ENCODE measurements at regions not wholly inside any gene's neighbourhood (a gene's known extent, or its start where the extent isn't known, plus 50 kb on each side); places are given as distances from the start of the nearest gene placed in this dataset.

- peak; percentile 5 for DNase-seq
These were observed 177.6 kb upstream of the SEMA3A start for GRCh38 chr7:84372155-84372621.

GRCh38 chr7:84370114-84370513 is 175.5 kb upstream of the SEMA3A start:
- DNase-seq = no peak

GRCh38 chr7:84368122-84368521 is 173.5 kb upstream of the SEMA3A start:
- DNase-seq = peak; percentile 20

- no peak for DNase-seq
These were observed 170.1 kb upstream of the SEMA3A start for GRCh38 chr7:84364708-84365107.

GRCh38 chr7:84363741-84364140 is 169.2 kb upstream of the SEMA3A start:
- no peak for DNase-seq

- no peak for DNase-seq
These were observed 168.2 kb upstream of the SEMA3A start for GRCh38 chr7:84362828-84363227.

GRCh38 chr7:84362360-84362759 is 167.8 kb upstream of the SEMA3A start:
- DNase-seq = no peak

GRCh38 chr7:84354866-84355265 is 160.3 kb upstream of the SEMA3A start:
- DNase-seq = no peak

GRCh38 chr7:84354030-84354429 is 159.4 kb upstream of the SEMA3A start:
- DNase-seq = no peak

GRCh38 chr7:84339306-84339705 is 144.7 kb upstream of the SEMA3A start:
- no peak for DNase-seq

GRCh38 chr7:84337429-84337828 is 142.8 kb upstream of the SEMA3A start:
- no peak for DNase-seq

GRCh38 chr7:84336766-84337165 is 142.2 kb upstream of the SEMA3A start:
- DNase-seq = no peak

GRCh38 chr7:84336303-84336702 is 141.7 kb upstream of the SEMA3A start:
- peak; percentile 46 for DNase-seq

- peak; percentile 11 for DNase-seq
These were observed 137.0 kb upstream of the SEMA3A start for GRCh38 chr7:84331616-84332015.

GRCh38 chr7:84328571-84328970 is 134.0 kb upstream of the SEMA3A start:
- DNase-seq = no peak

GRCh38 chr7:84324136-84324630 is 129.6 kb upstream of the SEMA3A start:
- no peak for DNase-seq

GRCh38 chr7:84317536-84317935 is 122.9 kb upstream of the SEMA3A start:
- no peak for DNase-seq

- no peak for DNase-seq
These were observed 119.7 kb upstream of the SEMA3A start for GRCh38 chr7:84314263-84314662.

GRCh38 chr7:84304407-84304806 is 109.8 kb upstream of the SEMA3A start:
- DNase-seq = no peak

- no peak for DNase-seq
These were observed 108.4 kb upstream of the SEMA3A start for GRCh38 chr7:84302949-84303348.

GRCh38 chr7:84297616-84298015 is 103.0 kb upstream of the SEMA3A start:
- DNase-seq = no peak

- no peak for DNase-seq
These were observed 100.4 kb upstream of the SEMA3A start for GRCh38 chr7:84294847-84295455.

GRCh38 chr7:84294391-84294790 is 99.8 kb upstream of the SEMA3A start:
- no peak for DNase-seq

- peak; percentile 85 for DNase-seq
These were observed 97.2 kb upstream of the SEMA3A start for GRCh38 chr7:84291756-84292155.

GRCh38 chr7:84283798-84284197 is 89.2 kb upstream of the SEMA3A start:
- no peak for DNase-seq

Data from NCI-H2171 treated with DMSO at 0.1 percent for 48 hours (cell line).